Stimulated activated naive CD8-positive, alpha-beta T cell treated with anti-CD3 and anti-CD28 coated beads, Interleukin-15, amount 100 ng/mL, for 72 hours (primary cell): ENCODE measurements at regions not wholly inside any gene's neighbourhood (a gene's known extent, or its start where the extent isn't known, plus 50 kb on each side); places are given as distances from the start of the nearest gene placed in this dataset.

Source experiments
- ATAC-seq: fragments of 150-1000 bp; cut with Tn5 transposase; 2 replicates; pipeline ENCODE4 v1.10.0; 2021; ENCODE audit warnings: mild to moderate bottlenecking, moderate library complexity
- DNase-seq, 2 donors: peaks; one replicate each; pipeline ENCODE4 v3.0.0; 2021 to 2022
- H3K27ac Mint-ChIP-seq, 2 donors: one replicate each; pipeline ENCODE4 v1.8.0; 2022; ENCODE audit warnings: mild to moderate bottlenecking in 2 of 2, mixed read lengths in 2 of 2, moderate library complexity in 2 of 2
- H3K27me3 Mint-ChIP-seq: one replicate; pipeline ENCODE4 v1.8.0; 2022; ENCODE audit warnings: mixed read lengths
- H3K4me1 Mint-ChIP-seq: one replicate; pipeline ENCODE4 v1.8.0; 2022; ENCODE audit warnings: mild to moderate bottlenecking, mixed read lengths
- H3K4me3 Mint-ChIP-seq, 2 donors: one replicate each; pipeline ENCODE4 v1.8.0; 2022; ENCODE audit warnings: mild to moderate bottlenecking in 2 of 2, mixed read lengths in 2 of 2, moderate library complexity in 1 of 2
- H3K9me3 Mint-ChIP-seq, 2 donors: one replicate each; pipeline ENCODE4 v1.8.0; 2022; ENCODE audit warnings: mixed read lengths in 2 of 2

DNA sequence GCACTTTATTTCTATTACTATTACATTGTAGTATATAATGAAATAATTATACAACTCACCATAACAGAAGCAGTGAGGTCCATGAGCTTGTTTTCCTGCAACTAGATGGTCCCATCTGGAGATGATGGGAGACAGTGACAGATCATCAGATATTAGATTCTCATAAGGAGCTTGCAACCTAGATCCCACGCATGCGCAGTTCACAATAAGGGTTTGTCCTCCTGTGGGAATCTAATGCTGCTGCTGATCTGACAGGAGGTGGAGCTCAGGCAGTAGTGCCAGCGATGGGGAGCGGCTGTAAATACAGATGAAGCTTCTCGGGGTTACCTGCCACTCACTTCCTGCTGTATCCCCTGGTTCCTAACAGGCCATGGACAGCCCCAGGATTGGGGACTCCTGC lies 139.5 kb upstream of the TCF21 start:
- Mint-ChIP-seq H3K27ac (no peak overlapping the region), H3K9me3 (no peaks in the 10 kb centered on the region), H3K27me3 (no peaks in the 10 kb centered on the region), H3K4me3 (no peak overlapping the region), H3K4me1 (no peaks in the 10 kb centered on the region)
- ATAC-seq: no peak
- DNase-seq: no peak

GRCh38 chr6:133752129-133752528 lies 136.8 kb upstream of the TCF21 start:
- H3K27ac Mint-ChIP-seq: no peak overlapping the region
- H3K4me3 Mint-ChIP-seq: no peak overlapping the region
- no peaks in the 10 kb centered on the region for H3K9me3 Mint-ChIP-seq
- H3K4me1 Mint-ChIP-seq: no peaks in the 10 kb centered on the region
- DNase-seq (no peak), ATAC-seq (no peak)
- H3K27me3 Mint-ChIP-seq: peaks cover 8% of the 10 kb centered on the region

GRCh38 chr6:133753756-133754155 lies 135.2 kb upstream of the TCF21 start:
- H3K4me3 Mint-ChIP-seq: no peak overlapping the region
- no peaks in the 10 kb centered on the region for H3K9me3 Mint-ChIP-seq
- ATAC-seq: no peak
- no peak for DNase-seq
- H3K27ac Mint-ChIP-seq: no peak overlapping the region
- peaks cover 11% of the 10 kb centered on the region for H3K27me3 Mint-ChIP-seq
- H3K4me1 Mint-ChIP-seq: no peaks in the 10 kb centered on the region

DNA sequence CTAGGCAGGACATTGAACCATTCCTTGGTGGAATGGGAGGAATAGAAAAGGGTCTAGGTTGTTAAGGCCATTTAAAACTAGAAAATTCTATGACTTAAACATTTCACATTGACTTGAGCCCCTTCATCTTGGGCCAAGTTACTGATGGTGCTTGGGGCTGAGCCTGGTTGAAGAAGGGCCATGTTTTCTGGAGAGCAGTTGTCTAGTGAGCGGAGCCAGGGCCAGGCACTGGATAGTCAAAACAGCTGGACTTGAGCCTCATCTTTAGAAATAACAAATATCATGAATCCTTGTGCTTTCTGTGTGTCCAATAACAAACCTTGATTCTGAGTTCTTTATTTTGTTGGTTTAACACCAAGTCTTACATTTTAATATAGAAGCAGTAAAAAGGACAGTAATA lies 134.6 kb upstream of the TCF21 start:
- no peak overlapping the region for H3K4me3 Mint-ChIP-seq
- H3K27ac Mint-ChIP-seq: no peak overlapping the region
- peaks cover 17% of the 10 kb centered on the region for H3K27me3 Mint-ChIP-seq
- no peak for ATAC-seq
- no peaks in the 10 kb centered on the region for H3K9me3 Mint-ChIP-seq
- DNase-seq: no peak
- no peaks in the 10 kb centered on the region for H3K4me1 Mint-ChIP-seq

- Mint-ChIP-seq H3K9me3 (no peaks in the 10 kb centered on the region), H3K27me3 (peaks cover 18% of the 10 kb centered on the region), H3K27ac (no peak overlapping the region), H3K4me3 (no peak overlapping the region), H3K4me1 (no peaks in the 10 kb centered on the region)
- ATAC-seq (no peak), DNase-seq (no peak)
Measured at GRCh38 chr6:133756078-133756695, 132.7 kb upstream of the TCF21 start.

GRCh38 chr6:133757335-133757734 lies 131.6 kb upstream of the TCF21 start:
- Mint-ChIP-seq H3K4me1 (no peaks in the 10 kb centered on the region), H3K27me3 (peaks cover 18% of the 10 kb centered on the region), H3K4me3 (no peak overlapping the region), H3K9me3 (no peaks in the 10 kb centered on the region), H3K27ac (no peak overlapping the region)
- no peak for ATAC-seq
- no peak for DNase-seq

DNA sequence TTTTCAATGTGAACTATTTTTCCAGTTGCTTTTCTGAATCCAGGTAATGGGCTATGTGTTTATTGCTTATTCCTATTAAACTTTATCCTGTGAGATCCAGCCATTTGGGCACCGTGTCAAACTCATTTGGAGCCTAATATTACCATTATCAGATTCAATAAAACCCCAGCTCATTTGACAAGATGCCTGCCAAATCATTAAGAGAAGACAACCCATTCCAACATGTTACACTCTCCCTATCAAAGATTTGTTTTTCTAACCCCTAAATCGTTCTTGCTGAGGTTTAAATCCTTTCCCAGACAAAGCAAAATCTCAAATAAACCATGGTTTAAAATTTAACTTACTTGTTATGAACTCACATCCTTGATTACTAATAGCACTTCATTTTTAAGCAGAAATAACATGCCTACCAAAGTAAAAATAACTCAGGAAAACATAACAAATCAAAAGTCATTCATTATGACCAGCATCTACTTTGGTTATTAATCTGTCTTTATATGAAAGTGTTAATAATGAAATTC lies 130.0 kb upstream of the TCF21 start:
- H3K27ac Mint-ChIP-seq: no peak overlapping the region
- no peak for DNase-seq
- peaks cover 21% of the 10 kb centered on the region for H3K27me3 Mint-ChIP-seq
- H3K9me3 Mint-ChIP-seq: no peaks in the 10 kb centered on the region
- no peak overlapping the region for H3K4me3 Mint-ChIP-seq
- H3K4me1 Mint-ChIP-seq: no peaks in the 10 kb centered on the region
- no peak for ATAC-seq

DNA sequence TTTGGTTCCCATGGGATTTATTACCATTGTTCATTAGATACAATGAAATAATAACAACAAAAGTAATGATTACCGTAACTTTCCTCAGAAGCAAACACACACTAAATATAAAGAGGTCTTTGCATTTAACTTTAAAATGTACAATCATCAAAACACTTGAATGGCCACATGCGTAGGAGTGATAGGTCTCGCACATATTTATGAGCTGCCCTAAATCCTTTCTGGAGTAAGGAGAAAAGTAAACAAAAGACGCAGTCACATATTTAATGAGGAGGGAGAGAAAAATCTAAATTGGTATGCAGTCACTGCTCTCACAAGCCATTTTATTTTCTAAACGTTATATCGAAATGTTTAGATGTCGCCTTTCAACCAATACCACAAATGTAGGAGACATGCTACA lies 129.4 kb upstream of the TCF21 start:
- Mint-ChIP-seq H3K27me3 (peaks cover 26% of the 10 kb centered on the region), H3K4me1 (no peaks in the 10 kb centered on the region), H3K4me3 (no peak overlapping the region), H3K9me3 (no peaks in the 10 kb centered on the region), H3K27ac (no peak overlapping the region)
- DNase-seq (no peak), ATAC-seq (no peak)

DNA sequence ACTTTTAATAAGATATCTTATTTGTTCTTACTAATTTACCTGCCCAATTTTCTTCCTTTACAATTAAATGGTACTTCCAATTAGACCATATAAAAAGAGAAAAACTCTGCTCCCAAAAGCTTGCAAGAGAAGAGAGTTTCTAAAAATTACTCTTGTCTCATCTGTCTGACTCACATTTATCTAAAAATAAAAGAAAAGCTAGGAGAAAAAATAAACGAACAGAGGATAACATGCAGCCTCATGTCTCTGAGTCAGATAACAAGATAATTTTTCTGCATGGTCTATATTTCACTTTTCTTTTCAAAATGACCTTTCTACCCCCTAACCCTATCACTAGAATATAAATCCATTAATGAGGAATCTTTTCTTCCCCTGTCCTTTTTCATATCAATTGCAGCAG lies 127.2 kb upstream of the TCF21 start:
- Mint-ChIP-seq H3K27me3 (peaks cover 18% of the 10 kb centered on the region), H3K9me3 (peaks cover 0 to 4% of the 10 kb centered on the region in 2 donors), H3K4me3 (no peak overlapping the region), H3K27ac (no peak overlapping the region), H3K4me1 (no peaks in the 10 kb centered on the region)
- no peak for DNase-seq
- ATAC-seq: no peak

DNA sequence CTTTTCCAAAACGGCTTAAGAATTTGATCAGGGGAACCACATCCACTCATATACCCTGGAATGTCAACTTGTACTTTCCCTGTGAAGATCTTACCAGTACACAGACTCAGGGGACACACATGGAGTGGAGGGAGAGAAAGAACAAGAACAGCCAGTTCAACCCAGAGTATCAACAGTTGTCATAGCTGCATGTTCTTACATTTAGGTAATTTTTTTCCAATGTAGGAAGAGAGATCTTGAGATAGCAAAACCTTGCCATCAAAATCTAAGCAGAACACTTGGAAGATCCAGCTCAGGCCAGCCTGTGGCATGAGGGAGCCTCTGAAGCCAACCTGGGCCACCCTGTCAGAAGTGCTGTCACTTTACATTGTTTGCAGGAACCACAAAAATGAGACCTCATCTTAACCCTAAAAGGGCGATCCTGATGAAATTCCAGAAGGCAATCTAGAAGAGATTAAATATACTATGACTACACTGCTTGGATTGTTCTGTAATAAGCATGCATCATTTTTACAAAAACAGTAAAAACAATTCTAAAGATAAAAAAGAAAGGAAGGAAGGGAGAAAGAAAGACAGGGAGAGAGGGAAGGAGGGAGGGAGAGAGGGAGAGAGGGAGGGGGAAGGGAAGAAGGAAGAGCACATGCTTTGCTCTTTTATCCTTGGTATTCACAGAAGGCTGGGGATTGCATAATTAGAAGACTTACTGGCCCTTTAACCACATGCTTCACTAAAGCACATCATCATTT lies 124.7 kb upstream of the TCF21 start:
- no peaks in the 10 kb centered on the region for H3K4me1 Mint-ChIP-seq
- DNase-seq: no peak
- H3K4me3 Mint-ChIP-seq: no peak overlapping the region
- peaks cover 18% of the 10 kb centered on the region for H3K27me3 Mint-ChIP-seq
- no peak overlapping the region for H3K27ac Mint-ChIP-seq
- no peak for ATAC-seq
- H3K9me3 Mint-ChIP-seq: peaks cover 0 to 4% of the 10 kb centered on the region in 2 donors

- Mint-ChIP-seq H3K4me3 (no peak overlapping the region), H3K9me3 (peaks cover 0 to 4% of the 10 kb centered on the region in 2 donors), H3K27me3 (peaks cover 16% of the 10 kb centered on the region), H3K27ac (no peak overlapping the region), H3K4me1 (no peaks in the 10 kb centered on the region)
- no peak for DNase-seq
- no peak for ATAC-seq
Measured at GRCh38 chr6:133764754-133765208, 124.1 kb upstream of the TCF21 start.

- H3K27me3 Mint-ChIP-seq: peaks cover 34% of the 10 kb centered on the region
- ATAC-seq (no peak), DNase-seq (no peak)
- peaks cover 0 to 4% of the 10 kb centered on the region in 2 donors for H3K9me3 Mint-ChIP-seq
- H3K4me3 Mint-ChIP-seq: no peak overlapping the region
- H3K27ac Mint-ChIP-seq: peak overlapping the region in 1 of 2 donors; percentile 19
- no peaks in the 10 kb centered on the region for H3K4me1 Mint-ChIP-seq
Measured at GRCh38 chr6:133767357-133767970, 121.4 kb upstream of the TCF21 start.

DNA sequence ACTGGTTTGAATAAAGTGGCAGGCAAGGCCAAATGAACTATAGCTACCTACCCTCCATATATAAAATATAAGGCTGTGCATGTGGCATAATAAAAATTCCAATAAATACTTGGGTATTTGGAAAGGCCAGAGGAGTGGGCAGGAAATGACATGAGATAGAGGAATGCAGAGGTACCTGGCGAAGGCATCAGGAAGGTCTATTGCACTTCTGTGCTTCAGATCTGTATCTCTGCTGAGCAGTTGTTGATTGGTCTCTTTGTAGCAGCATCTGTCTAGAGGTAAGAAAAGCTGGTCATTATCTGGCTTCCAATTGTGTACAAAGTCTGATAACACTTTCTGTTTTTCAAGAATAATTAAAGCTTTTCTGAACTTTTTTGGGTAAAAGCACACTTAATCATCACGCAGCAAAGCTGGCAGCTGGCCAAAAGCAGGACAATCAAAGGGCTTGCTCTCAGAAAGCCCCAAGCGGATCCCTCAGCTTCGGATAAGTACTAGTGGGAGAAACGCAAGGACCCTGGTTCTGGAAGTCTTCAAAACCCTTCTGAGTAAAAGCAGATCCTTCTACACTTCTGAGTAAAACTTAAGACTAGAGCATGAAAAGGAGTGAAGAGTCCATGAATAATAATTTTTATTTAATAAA lies 120.1 kb upstream of the TCF21 start:
- ATAC-seq (no peak), DNase-seq (no peak)
- Mint-ChIP-seq H3K9me3 (peaks cover 0 to 4% of the 10 kb centered on the region in 2 donors), H3K27ac (no peak overlapping the region), H3K4me1 (no peaks in the 10 kb centered on the region), H3K4me3 (no peak overlapping the region), H3K27me3 (peaks cover 31% of the 10 kb centered on the region)

- Mint-ChIP-seq H3K27me3 (peaks cover 25% of the 10 kb centered on the region), H3K4me3 (no peak overlapping the region)
Measured at GRCh38 chr6:133769463-133769862, 119.5 kb upstream of the TCF21 start.

DNA sequence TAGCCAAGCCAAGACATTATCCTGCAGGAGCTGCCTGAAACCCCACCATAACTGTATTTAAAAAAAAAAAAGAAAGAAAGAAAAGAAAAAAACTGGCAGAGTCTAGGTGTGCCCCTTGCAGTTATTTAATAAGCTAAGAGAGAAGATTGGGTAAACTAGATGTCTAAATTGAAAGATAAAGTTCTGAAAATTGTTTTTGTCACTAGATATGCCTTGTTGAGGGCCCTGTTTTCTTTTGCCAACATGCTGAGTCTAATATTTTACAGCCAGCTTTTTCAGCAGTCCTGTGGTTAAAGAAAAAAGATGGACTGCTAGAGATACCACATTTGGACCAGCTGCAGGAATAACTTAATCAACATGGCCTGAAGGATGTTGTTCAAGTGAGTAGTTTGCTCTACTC lies 116.3 kb upstream of the TCF21 start:
- no peak for DNase-seq
- H3K27me3 Mint-ChIP-seq: peaks cover 29% of the 10 kb centered on the region
- peaks cover 8% of the 10 kb centered on the region for H3K4me1 Mint-ChIP-seq
- H3K9me3 Mint-ChIP-seq: peaks cover 0 to 5% of the 10 kb centered on the region in 2 donors
- H3K4me3 Mint-ChIP-seq: no peak overlapping the region
- ATAC-seq: no peak
- no peak overlapping the region for H3K27ac Mint-ChIP-seq

More at GRCh38 chr6:133769463-133769862, 119.5 kb upstream of the TCF21 start:
- Mint-ChIP-seq H3K27ac (no peak overlapping the region), H3K9me3 (peaks cover 0 to 4% of the 10 kb centered on the region in 2 donors), H3K4me1 (peaks cover 5% of the 10 kb centered on the region)
- ATAC-seq (no peak), DNase-seq (no peak)

GRCh38 chr6:133773776-133774175 lies 115.1 kb upstream of the TCF21 start:
- ATAC-seq: no peak
- no peak for DNase-seq
- Mint-ChIP-seq H3K27me3 (peaks cover 27% of the 10 kb centered on the region), H3K4me1 (peaks cover 8% of the 10 kb centered on the region), H3K27ac (no peak overlapping the region), H3K9me3 (peaks cover 0 to 5% of the 10 kb centered on the region in 2 donors), H3K4me3 (no peak overlapping the region)
